PC-3 (cell line): ENCODE measurements at regions not wholly inside any gene's neighbourhood (a gene's known extent, or its start where the extent isn't known, plus 50 kb on each side); places are given as distances from the start of the nearest gene placed in this dataset.

Experiments used
- CTCF ChIP-seq: fragments of 300-600 bp; sonication (generic); conservative IDR thresholded peaks from 2 replicates; pipeline ENCODE4 v1.5.1; 2017; ENCODE audit warnings: antibody characterized with exemption, low read depth, mild to moderate bottlenecking, low read length
- EZH2 ChIP-seq: fragments of 300-600 bp; sonication (generic); IDR thresholded peaks from one replicate; pipeline ENCODE4 v1.6.1; 2017; ENCODE audit warnings: antibody characterized with exemption, mild to moderate bottlenecking, low read length; ENCODE audit not compliant: unreplicated experiment
- EZH2phosphoT487 ChIP-seq: fragments of 300-600 bp; sonication (generic); IDR thresholded peaks from 2 replicates; pipeline ENCODE4 v1.6.1; 2018; ENCODE audit warnings: mild to moderate bottlenecking, antibody characterized with exemption, low read length, borderline replicate concordance

GRCh38 chr16:88298181-88298832 is 84.5 kb upstream of the ZNF469 start:
- no peak for TF ChIP-seq CTCF
- no peak for TF ChIP-seq EZH2
- no peak for TF ChIP-seq EZH2phosphoT487
